ENCODE measurements at regions not wholly inside any gene's neighbourhood (a gene's known extent, or its start where the extent isn't known, plus 50 kb on each side); places are given as distances from the start of the nearest gene placed in this dataset.

DNA sequence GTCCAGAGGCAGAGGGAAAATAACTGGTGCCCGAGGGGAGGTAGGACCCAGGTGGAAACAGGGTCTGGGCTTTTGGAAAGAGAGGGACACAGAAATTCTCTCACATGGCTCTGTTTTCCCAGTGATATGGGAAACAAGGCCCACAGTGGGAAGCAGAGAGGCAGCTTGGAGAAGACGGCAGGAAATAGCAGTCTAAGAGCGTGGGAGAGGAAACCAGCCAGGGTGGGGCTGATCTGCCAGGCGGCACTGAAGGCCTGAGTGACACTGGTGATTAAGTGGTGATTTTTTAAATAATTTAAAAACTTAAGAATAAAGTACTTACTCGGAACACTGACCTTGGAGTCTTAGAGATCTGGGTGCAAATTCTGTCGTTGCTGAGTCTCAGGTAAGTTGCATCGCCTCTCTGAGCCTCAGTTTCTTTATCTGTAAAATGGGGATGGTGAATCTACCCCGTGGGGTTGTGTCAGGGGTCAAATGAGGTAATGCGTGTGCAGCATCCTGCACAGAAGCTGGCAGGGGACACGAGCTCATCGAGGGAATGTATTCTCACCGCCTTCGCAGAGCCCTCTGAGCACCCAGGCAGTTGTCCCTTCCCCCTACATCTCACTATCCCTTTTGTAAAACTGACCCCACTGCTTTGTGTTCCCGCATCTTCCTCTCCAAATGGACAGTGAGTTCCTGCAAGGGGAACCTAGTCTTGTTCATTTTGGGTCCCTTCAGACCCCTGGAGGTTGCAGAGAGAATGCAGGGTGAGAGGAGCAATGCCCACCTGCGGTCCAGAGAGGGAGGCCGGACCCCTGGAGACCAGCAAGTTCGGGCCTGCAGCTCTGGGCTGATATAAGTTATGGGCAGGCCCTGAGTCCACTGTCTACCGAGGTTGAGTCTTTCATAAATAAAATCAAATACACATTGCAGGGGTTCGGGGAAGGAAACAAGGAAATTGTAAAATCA, 228.6 kb upstream of the PMEPA1 start:
- Histone ChIP-seq H3K36me3 (ENCODE audit: control insufficient read depth, insufficient read depth, low read length) (no peaks in the 10 kb centered on the region), H3K27me3 (replicated peaks; ENCODE audit: control insufficient read depth, insufficient read depth, low read length) (no peaks in the 10 kb centered on the region), H3K4me1 (no peaks in the 10 kb centered on the region), H3K4me3 (ENCODE audit: low read depth, low read length) (no peak overlapping the region), H3K9me3 (no peaks in the 10 kb centered on the region; the same call in 1 of the 2 replicates)
- peaks cover 11% of the 10 kb centered on the region for H3K27me3 Mint-ChIP-seq (ENCODE audit: insufficient read depth, unreplicated experiment)
- CTCF ChIA-PET, result no interaction called here
- intact Hi-C loops (cut with micrococcal nuclease; ENCODE audit: unreplicated experiment), result no loop called here
- no peaks in the 10 kb centered on the region for H3K4me1 Mint-ChIP-seq (ENCODE audit: low read depth, unreplicated experiment)
- H3K36me3 Mint-ChIP-seq (ENCODE audit: insufficient read depth, unreplicated experiment), result no peaks in the 10 kb centered on the region
- TF ChIP-seq, protein P1, sequence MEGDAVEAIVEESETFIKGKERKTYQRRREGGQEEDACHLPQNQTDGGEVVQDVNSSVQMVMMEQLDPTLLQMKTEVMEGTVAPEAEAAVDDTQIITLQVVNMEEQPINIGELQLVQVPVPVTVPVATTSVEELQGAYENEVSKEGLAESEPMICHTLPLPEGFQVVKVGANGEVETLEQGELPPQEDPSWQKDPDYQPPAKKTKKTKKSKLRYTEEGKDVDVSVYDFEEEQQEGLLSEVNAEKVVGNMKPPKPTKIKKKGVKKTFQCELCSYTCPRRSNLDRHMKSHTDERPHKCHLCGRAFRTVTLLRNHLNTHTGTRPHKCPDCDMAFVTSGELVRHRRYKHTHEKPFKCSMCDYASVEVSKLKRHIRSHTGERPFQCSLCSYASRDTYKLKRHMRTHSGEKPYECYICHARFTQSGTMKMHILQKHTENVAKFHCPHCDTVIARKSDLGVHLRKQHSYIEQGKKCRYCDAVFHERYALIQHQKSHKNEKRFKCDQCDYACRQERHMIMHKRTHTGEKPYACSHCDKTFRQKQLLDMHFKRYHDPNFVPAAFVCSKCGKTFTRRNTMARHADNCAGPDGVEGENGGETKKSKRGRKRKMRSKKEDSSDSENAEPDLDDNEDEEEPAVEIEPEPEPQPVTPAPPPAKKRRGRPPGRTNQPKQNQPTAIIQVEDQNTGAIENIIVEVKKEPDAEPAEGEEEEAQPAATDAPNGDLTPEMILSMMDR (IDR thresholded peaks at IDR 0.05; ENCODE audit: insufficient read depth in 1 of 2, low read depth in 1 of 2, low read length in 1 of 2, severe bottlenecking in 1 of 2, unreplicated experiment in 1 of 2), result no peak
- POLR2A ChIA-PET, result no interaction called here
- no peak overlapping the region for H3K27ac Mint-ChIP-seq (ENCODE audit: unreplicated experiment)
- H3K9me3 Mint-ChIP-seq (ENCODE audit: unreplicated experiment), result no peaks in the 10 kb centered on the region
- DNase-seq, result no peak
- BruUV-seq (replicated peaks), result no TSS peak
- no peak overlapping the region for H3K4me3 Mint-ChIP-seq (ENCODE audit: unreplicated experiment)

GRCh38 chr20:57936636-57937385, 227.0 kb upstream of the PMEPA1 start:
- Histone ChIP-seq H3K27me3 (replicated peaks; ENCODE audit: control insufficient read depth, insufficient read depth, low read length) (no peaks in the 10 kb centered on the region), H3K9me3 (no peaks in the 10 kb centered on the region; the same call in 1 of the 2 replicates), H3K36me3 (ENCODE audit: control insufficient read depth, insufficient read depth, low read length) (no peaks in the 10 kb centered on the region), H3K4me1 (no peaks in the 10 kb centered on the region), H3K4me3 (ENCODE audit: low read depth, low read length) (no peak overlapping the region)
- intact Hi-C loops (cut with micrococcal nuclease; ENCODE audit: unreplicated experiment), result no loop called here
- no peak overlapping the region for H3K27ac Mint-ChIP-seq (ENCODE audit: unreplicated experiment)
- DNase-seq, result no peak
- TF ChIP-seq, protein P1 (IDR thresholded peaks at IDR 0.05; ENCODE audit: insufficient read depth in 1 of 2, low read depth in 1 of 2, low read length in 1 of 2, severe bottlenecking in 1 of 2, unreplicated experiment in 1 of 2), result no peak
- no peaks in the 10 kb centered on the region for H3K9me3 Mint-ChIP-seq (ENCODE audit: unreplicated experiment)
- no peak overlapping the region for H3K4me3 Mint-ChIP-seq (ENCODE audit: unreplicated experiment)
- H3K4me1 Mint-ChIP-seq (ENCODE audit: low read depth, unreplicated experiment), result no peaks in the 10 kb centered on the region
- peaks cover 11% of the 10 kb centered on the region for H3K27me3 Mint-ChIP-seq (ENCODE audit: insufficient read depth, unreplicated experiment)
- ChIA-PET CTCF (no interaction called here), POLR2A (no interaction called here)
- H3K36me3 Mint-ChIP-seq (ENCODE audit: insufficient read depth, unreplicated experiment), result no peaks in the 10 kb centered on the region
- no TSS peak for BruUV-seq (replicated peaks)

DNA sequence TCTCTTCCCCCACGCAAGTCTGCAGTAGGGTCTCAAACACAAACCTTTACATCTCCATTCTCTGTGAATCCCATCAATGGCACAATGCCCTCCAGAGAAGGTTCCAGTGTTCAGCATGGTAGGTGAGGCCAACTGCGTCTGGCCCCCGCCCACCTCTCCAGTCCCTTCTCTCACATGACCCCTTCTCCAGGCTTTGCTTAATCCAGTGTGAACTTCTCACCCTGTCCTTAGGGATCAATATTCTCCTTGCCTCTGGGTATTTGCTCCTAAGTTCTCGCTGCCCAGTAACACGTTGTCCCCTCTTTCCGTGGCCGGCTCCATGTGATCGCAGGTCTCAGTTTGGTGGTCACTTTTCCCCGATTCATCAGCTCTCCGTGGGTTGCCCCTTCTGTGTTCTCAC, 225.1 kb upstream of the PMEPA1 start:
- Mint-ChIP-seq H3K27me3 (ENCODE audit: insufficient read depth, unreplicated experiment) (peaks cover 16% of the 10 kb centered on the region), H3K4me1 (ENCODE audit: low read depth, unreplicated experiment) (no peaks in the 10 kb centered on the region), H3K36me3 (ENCODE audit: insufficient read depth, unreplicated experiment) (no peaks in the 10 kb centered on the region), H3K9me3 (ENCODE audit: unreplicated experiment) (no peaks in the 10 kb centered on the region), H3K27ac (ENCODE audit: unreplicated experiment) (no peak overlapping the region), H3K4me3 (ENCODE audit: unreplicated experiment) (no peak overlapping the region)
- no peaks in the 10 kb centered on the region; the same call in 1 of the 2 replicates for H3K9me3 ChIP-seq
- ChIA-PET CTCF (no interaction called here), POLR2A (no interaction called here)
- H3K4me1 ChIP-seq, result no peaks in the 10 kb centered on the region
- H3K4me3 ChIP-seq (ENCODE audit: low read depth, low read length), result no peak overlapping the region
- BruUV-seq (replicated peaks), result no TSS peak
- no peak for DNase-seq
- no peaks in the 10 kb centered on the region; the same call in 1 of the 2 replicates for H3K27me3 ChIP-seq (replicated peaks; ENCODE audit: control insufficient read depth, insufficient read depth, low read length)
- no peaks in the 10 kb centered on the region for H3K36me3 ChIP-seq (ENCODE audit: control insufficient read depth, insufficient read depth, low read length)
- TF ChIP-seq, protein P1 (IDR thresholded peaks at IDR 0.05; ENCODE audit: insufficient read depth in 1 of 2, low read depth in 1 of 2, low read length in 1 of 2, severe bottlenecking in 1 of 2, unreplicated experiment in 1 of 2), result no peak
- intact Hi-C loops (cut with micrococcal nuclease; ENCODE audit: unreplicated experiment), result no loop called here
